Fibroblast of villous mesenchyme (primary cell): ENCODE measurements at regions not wholly inside any gene's neighbourhood (a gene's known extent, or its start where the extent isn't known, plus 50 kb on each side); places are given as distances from the start of the nearest gene placed in this dataset.
"Not testable (repeated sequence)": the region's sequence is repeated elsewhere in the genome, so short reads cannot be mapped to it uniquely, and the experiment has no call there.

Source experiments
- DNase-seq: peaks from one replicate; pipeline ENCODE4 v3.0.0-alpha.2; 2010; ENCODE audit warnings: low read depth
- H3K4me3 ChIP-seq: 2 replicates; pipeline ENCODE4 v1.5.1; 2011; ENCODE audit warnings: low read depth, mild to moderate bottlenecking, low read length
- TF ChIP-seq, protein P1 (sequence below): IDR thresholded peaks from 2 replicates; pipeline ENCODE4 v1.5.1; 2012; ENCODE audit warnings: low read depth, mild to moderate bottlenecking, low read length; ENCODE audit not compliant: insufficient read depth

- TF ChIP-seq, protein P1, sequence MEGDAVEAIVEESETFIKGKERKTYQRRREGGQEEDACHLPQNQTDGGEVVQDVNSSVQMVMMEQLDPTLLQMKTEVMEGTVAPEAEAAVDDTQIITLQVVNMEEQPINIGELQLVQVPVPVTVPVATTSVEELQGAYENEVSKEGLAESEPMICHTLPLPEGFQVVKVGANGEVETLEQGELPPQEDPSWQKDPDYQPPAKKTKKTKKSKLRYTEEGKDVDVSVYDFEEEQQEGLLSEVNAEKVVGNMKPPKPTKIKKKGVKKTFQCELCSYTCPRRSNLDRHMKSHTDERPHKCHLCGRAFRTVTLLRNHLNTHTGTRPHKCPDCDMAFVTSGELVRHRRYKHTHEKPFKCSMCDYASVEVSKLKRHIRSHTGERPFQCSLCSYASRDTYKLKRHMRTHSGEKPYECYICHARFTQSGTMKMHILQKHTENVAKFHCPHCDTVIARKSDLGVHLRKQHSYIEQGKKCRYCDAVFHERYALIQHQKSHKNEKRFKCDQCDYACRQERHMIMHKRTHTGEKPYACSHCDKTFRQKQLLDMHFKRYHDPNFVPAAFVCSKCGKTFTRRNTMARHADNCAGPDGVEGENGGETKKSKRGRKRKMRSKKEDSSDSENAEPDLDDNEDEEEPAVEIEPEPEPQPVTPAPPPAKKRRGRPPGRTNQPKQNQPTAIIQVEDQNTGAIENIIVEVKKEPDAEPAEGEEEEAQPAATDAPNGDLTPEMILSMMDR, result no peak
- no peak overlapping the region for H3K4me3 ChIP-seq
- DNase-seq, result no peak
Measured at GRCh38 chrX:857376-857775, 226.8 kb downstream of the SHOX start.

GRCh38 chrX:856566-857290 lies 226.1 kb downstream of the SHOX start:
- TF ChIP-seq, protein P1, result no peak
- no peak overlapping the region for H3K4me3 ChIP-seq
- no peak for DNase-seq

DNA sequence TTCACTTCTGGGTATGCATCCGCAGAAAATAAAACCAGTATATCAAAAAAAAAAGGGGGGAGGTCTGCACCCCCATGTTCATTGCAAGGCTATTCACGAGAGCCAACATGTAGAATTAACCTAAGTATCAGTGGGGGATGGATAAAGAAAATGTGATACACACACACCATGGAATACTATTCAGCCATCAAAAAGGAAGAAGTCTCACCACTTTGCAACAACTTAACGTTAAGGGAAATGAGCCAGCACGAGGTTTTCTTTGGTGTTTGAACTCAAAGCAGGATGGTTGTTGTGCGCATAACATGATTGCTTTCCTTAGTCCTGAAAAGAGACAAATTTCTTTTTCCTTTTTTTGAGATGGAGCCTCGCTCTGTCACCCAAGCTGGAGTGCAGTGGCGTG lies 222.7 kb downstream of the SHOX start:
- H3K4me3 ChIP-seq, result no peak overlapping the region
- DNase-seq, result no peak
- TF ChIP-seq, protein P1, result no peak

- TF ChIP-seq, protein P1, result no peak
- DNase-seq, result no peak
- H3K4me3 ChIP-seq, result no peak overlapping the region
Measured at GRCh38 chrX:850471-850916, 219.9 kb downstream of the SHOX start.

DNA sequence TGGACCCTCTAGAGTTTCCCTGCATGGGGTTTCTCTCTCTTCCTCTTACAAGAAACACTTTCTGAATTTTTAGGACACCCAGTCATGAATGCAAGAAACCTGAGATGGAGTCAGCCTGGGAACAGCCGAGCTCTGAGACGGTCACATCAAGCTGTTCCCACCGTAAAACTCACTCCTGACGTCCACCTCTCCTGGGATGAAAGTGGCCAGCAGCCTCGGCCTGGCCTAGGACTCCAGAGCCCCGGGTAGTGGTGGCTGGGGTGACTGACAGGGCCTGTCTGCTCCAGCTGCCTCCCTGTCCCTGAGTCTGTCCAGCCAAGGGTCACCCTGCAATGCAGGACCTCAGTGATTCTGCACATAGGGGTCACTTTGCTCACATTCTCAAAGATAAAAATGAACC lies 217.8 kb downstream of the SHOX start:
- TF ChIP-seq, protein P1, result no peak
- no peak overlapping the region for H3K4me3 ChIP-seq
- DNase-seq, result no peak

DNA sequence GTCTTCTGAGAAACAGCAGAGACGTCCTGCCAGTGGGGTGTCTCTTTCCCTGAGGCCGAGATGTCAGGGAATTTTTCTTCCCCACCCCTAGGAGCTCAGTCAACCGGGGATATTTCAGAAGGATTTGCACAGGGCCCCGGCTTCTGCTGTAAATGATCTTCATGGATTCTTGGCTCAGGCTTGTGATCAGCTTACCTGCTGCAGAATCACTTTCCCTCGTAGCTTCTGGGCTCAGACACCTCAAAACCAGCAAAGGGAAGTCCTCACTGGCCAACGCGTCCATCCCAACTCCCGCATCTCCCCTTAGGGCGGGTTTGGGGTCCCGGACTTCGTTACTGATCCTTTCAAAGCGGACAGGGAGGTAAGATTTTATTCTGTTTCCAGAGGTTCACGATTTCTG lies 212.7 kb downstream of the SHOX start:
- no peak for DNase-seq
- TF ChIP-seq, protein P1, result no peak
- H3K4me3 ChIP-seq, result no peak overlapping the region

DNA sequence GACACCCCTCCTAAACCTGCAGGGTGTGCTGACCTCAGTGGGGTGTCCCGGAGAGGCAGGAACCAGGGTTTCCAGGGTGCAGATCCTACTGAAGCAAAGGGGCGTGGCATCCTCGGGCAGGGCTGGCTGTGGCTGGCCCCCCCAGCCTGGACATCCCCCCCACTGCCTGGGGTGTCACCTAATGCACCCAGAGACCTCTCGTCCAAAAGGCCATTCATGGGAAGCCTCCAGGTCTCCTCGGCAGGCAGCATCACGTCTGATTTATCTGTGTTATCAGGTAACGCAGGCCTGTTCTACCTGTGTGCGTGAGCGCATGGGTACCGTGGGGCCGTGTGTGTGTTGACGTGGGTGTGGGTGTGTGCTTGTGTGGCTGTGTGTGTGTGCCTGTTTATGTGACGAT lies 210.0 kb downstream of the SHOX start:
- no peak overlapping the region for H3K4me3 ChIP-seq
- no peak for DNase-seq
- TF ChIP-seq, protein P1, result no peak

- not testable (repeated sequence) for DNase-seq, H3K4me3 ChIP-seq
Measured at GRCh38 chrX:838666-839065, 208.1 kb downstream of the SHOX start.

- DNase-seq, H3K4me3 ChIP-seq: not testable (repeated sequence)
Measured at GRCh38 chrX:835857-836256, 205.3 kb downstream of the SHOX start.
